ENCODE measurements at regions not wholly inside any gene's neighbourhood (a gene's known extent, or its start where the extent isn't known, plus 50 kb on each side); places are given as distances from the start of the nearest gene placed in this dataset.

- H4K8ac ChIP-seq (ENCODE audit: extremely low read depth, insufficient read depth, low read length) = no peak overlapping the region
- H3K18ac ChIP-seq (ENCODE audit: extremely low read depth, low read length) = no peak overlapping the region
- no peak overlapping the region for H3K23ac ChIP-seq (ENCODE audit: insufficient read length)
- POLR2A ChIA-PET (ENCODE audit: partially characterized antibody) = interaction anchor here (0.7 kb wide), 1 partner anchor 46 kb away, joined by 3 read pairs; no protein-coding TSS in a partner anchor
- DNase-seq (ENCODE audit: low read depth in 1 of 2, low spot score in 2 of 2) (no peak), FAIRE-seq (no peak)
- no peak overlapping the region for H2AFZ ChIP-seq (ENCODE audit: low read length)
- H2BK120ac ChIP-seq (replicated peaks; ENCODE audit: low read depth, low read length) = no peak overlapping the region
- no peak overlapping the region for H3K27ac ChIP-seq (ENCODE audit: low read depth, low read length)
- no peak overlapping the region for H3K14ac ChIP-seq (ENCODE audit: insufficient read length)
- WGBS, 2 experiments (ENCODE audit: extremely low coverage in 1 of 2, insufficient coverage in 1 of 2, insufficient read length in 1 of 2, insufficient replicate concordance in 2 of 2, low coverage in 1 of 2, low lambda C conversion rate in 2 of 2, missing lambda C conversion rate in 1 of 2) = 95% methylated on average over 1 of the region's 1 CpG; no CpG with 5 or more reads in 1 of the 2 experiments
- no peak overlapping the region for H3K4me2 ChIP-seq (ENCODE audit: insufficient read depth in 1 of 2, low read depth in 2 of 2, low read length in 2 of 2)
- H3K4ac ChIP-seq (replicated peaks; ENCODE audit: insufficient read length, low read depth, low read length) = no peak overlapping the region
- H3K79me2 ChIP-seq (ENCODE audit: control insufficient read depth in 1 of 2, insufficient read depth in 2 of 2, low read length in 2 of 2) = no peaks in the 10 kb centered on the region
- H4K91ac ChIP-seq (replicated peaks; ENCODE audit: insufficient read length, low read length) = no peak overlapping the region
- H2AK5ac ChIP-seq (ENCODE audit: low read depth, low read length) = no peak overlapping the region
- no peak overlapping the region for H2BK5ac ChIP-seq (ENCODE audit: low read depth, low read length)
- H3K79me1 ChIP-seq (ENCODE audit: low read depth, low read length) = no peaks in the 10 kb centered on the region
- CTCF ChIA-PET (ENCODE audit: partially characterized antibody) = no interaction called here
- no peak for TF ChIP-seq RNF2 (IDR thresholded peaks at IDR 0.05; ENCODE audit: borderline replicate concordance, low read depth, low read length, missing control alignments, poor library complexity, severe bottlenecking)
- TF ChIP-seq ASH2L (IDR thresholded peaks at IDR 0.05; ENCODE audit: low read length) = no peak
- TF ChIP-seq CBX8 (IDR thresholded peaks at IDR 0.05; ENCODE audit: borderline replicate concordance, low read depth, low read length) = no peak
- no peak for TF ChIP-seq TAF1 (IDR thresholded peaks at IDR 0.05; ENCODE audit: low read depth, low read length)
- no peak for TF ChIP-seq RXRA (IDR thresholded peaks at IDR 0.05; ENCODE audit: insufficient read depth, low read depth, low read length)
- no peak for TF ChIP-seq CBX5 (IDR thresholded peaks at IDR 0.05; ENCODE audit: low read depth, low read length)
- no peak for TF ChIP-seq KDM5A (IDR thresholded peaks at IDR 0.05; ENCODE audit: low read length)
- H2BK15ac ChIP-seq (ENCODE audit: low read length) = no peak overlapping the region
- H3K9me3 ChIP-seq (ENCODE audit: insufficient read depth in 2 of 2, low read depth in 1 of 2, low read length in 1 of 2) = 0 out of 4 replicates have a peak, but pooled peaks cover 0 to 6% of the 10 kb centered on the region in 2 experiments
- no peaks in the 10 kb centered on the region for H3K36me3 ChIP-seq (ENCODE audit: control insufficient read depth in 2 of 4, insufficient read depth in 4 of 4, low read length in 3 of 4)
- H3K23me2 ChIP-seq (ENCODE audit: low read depth, low read length) = no peaks in the 10 kb centered on the region
- H4K5ac ChIP-seq (ENCODE audit: insufficient read length, low read depth, low read length) = no peak overlapping the region
- H2BK20ac ChIP-seq (ENCODE audit: low read length) = no peak overlapping the region
- no peaks in the 10 kb centered on the region for H4K20me1 ChIP-seq (replicated peaks in 1 of 2; ENCODE audit: control insufficient read depth in 1 of 2, insufficient read depth in 2 of 2, low read length in 2 of 2)
- H3K4me1 ChIP-seq (replicated peaks in 1 of 4; ENCODE audit: control insufficient read depth in 3 of 4, insufficient read depth in 4 of 4, low read length in 3 of 4) = no peaks in the 10 kb centered on the region
- no peak overlapping the region for H3K4me3 ChIP-seq (ENCODE audit: extremely low read depth in 1 of 4, insufficient read depth in 2 of 4, low read depth in 3 of 4, low read length in 4 of 4)
- H3K9ac ChIP-seq (replicated peaks in 1 of 4; ENCODE audit: extremely low read depth in 1 of 4, low read depth in 3 of 4, low read length in 3 of 4) = no peak overlapping the region
- H2BK12ac ChIP-seq (ENCODE audit: low read depth, low read length) = no peak overlapping the region
- no peak overlapping the region for H3K56ac ChIP-seq (replicated peaks; ENCODE audit: insufficient read length, low read depth, low read length)
- no peaks in the 10 kb centered on the region for H3K27me3 ChIP-seq (replicated peaks in 1 of 4; ENCODE audit: control insufficient read depth in 3 of 4, extremely low read depth in 1 of 4, insufficient read depth in 3 of 4, low read length in 3 of 4)
Measured at GRCh38 chr6:150535818-150536220, 63.9 kb upstream of the PLEKHG1 start.

Measured in H1 (cell line).